Osteocyte (in vitro differentiated cells): ENCODE measurements at regions not wholly inside any gene's neighbourhood (a gene's known extent, or its start where the extent isn't known, plus 50 kb on each side); places are given as distances from the start of the nearest gene placed in this dataset.
"Not testable (repeated sequence)": the region's sequence is repeated elsewhere in the genome, so short reads cannot be mapped to it uniquely, and the experiment has no call there.

ENCODE experiments used
- DNase-seq: peaks from one replicate; pipeline ENCODE4 v3.0.0; 2021; ENCODE audit warnings: mixed read lengths; ENCODE audit not compliant: unreplicated experiment; ENCODE audit errors: extremely low spot score
- H3K27ac Mint-ChIP-seq: one replicate; pipeline ENCODE4 v1.8.0; 2021; ENCODE audit warnings: mild to moderate bottlenecking, mixed read lengths; ENCODE audit not compliant: unreplicated experiment
- H3K27me3 Mint-ChIP-seq: one replicate; pipeline ENCODE4 v1.8.0; 2021; ENCODE audit warnings: mixed read lengths; ENCODE audit not compliant: unreplicated experiment
- H3K36me3 Mint-ChIP-seq: one replicate; pipeline ENCODE4 v1.8.0; 2021; ENCODE audit warnings: mixed read lengths; ENCODE audit not compliant: unreplicated experiment
- H3K4me1 Mint-ChIP-seq: one replicate; pipeline ENCODE4 v1.8.0; 2021; ENCODE audit warnings: mixed read lengths; ENCODE audit not compliant: unreplicated experiment
- H3K4me3 Mint-ChIP-seq: one replicate; pipeline ENCODE4 v1.8.0; 2021; ENCODE audit warnings: mild to moderate bottlenecking, moderate library complexity, mixed read lengths; ENCODE audit not compliant: unreplicated experiment
- H3K9me3 Mint-ChIP-seq: one replicate; pipeline ENCODE4 v1.8.0; 2021; ENCODE audit warnings: mixed read lengths; ENCODE audit not compliant: unreplicated experiment
- CTCF ChIP-seq: fragments of 200-600 bp; sonication (generic); IDR thresholded peaks from 2 replicates; pipeline ENCODE4 v1.5.0; 2021; ENCODE audit warnings: antibody characterized with exemption, mild to moderate bottlenecking, moderate library complexity

GRCh38 chr2:220747736-220748135 is 824.4 kb downstream of the EPHA4 start:
- Mint-ChIP-seq H3K4me3 (no peak overlapping the region), H3K27me3 (no peaks in the 10 kb centered on the region), H3K9me3 (peaks cover 7% of the 10 kb centered on the region), H3K36me3 (no peaks in the 10 kb centered on the region), H3K27ac (no peak overlapping the region), H3K4me1 (no peaks in the 10 kb centered on the region)
- DNase-seq: no peak
- TF ChIP-seq CTCF: no peak

- Mint-ChIP-seq H3K36me3 (no peaks in the 10 kb centered on the region), H3K4me3 (no peak overlapping the region), H3K27me3 (no peaks in the 10 kb centered on the region), H3K27ac (no peak overlapping the region), H3K9me3 (peaks cover 7% of the 10 kb centered on the region), H3K4me1 (no peaks in the 10 kb centered on the region)
- no peak for DNase-seq
- TF ChIP-seq CTCF: no peak
Measured at GRCh38 chr2:220748875-220749479, 823.1 kb downstream of the EPHA4 start.

GRCh38 chr2:220753486-220753885 is 818.6 kb downstream of the EPHA4 start:
- Mint-ChIP-seq H3K27ac (no peak overlapping the region), H3K4me1 (no peaks in the 10 kb centered on the region), H3K4me3 (no peak overlapping the region), H3K27me3 (no peaks in the 10 kb centered on the region), H3K9me3 (peaks cover 7% of the 10 kb centered on the region), H3K36me3 (no peaks in the 10 kb centered on the region)
- no peak for DNase-seq
- no peak for TF ChIP-seq CTCF

- Mint-ChIP-seq H3K27me3 (peaks cover 4% of the 10 kb centered on the region), H3K36me3 (no peaks in the 10 kb centered on the region), H3K27ac (no peak overlapping the region), H3K4me1 (no peaks in the 10 kb centered on the region), H3K9me3 (no peaks in the 10 kb centered on the region), H3K4me3 (no peak overlapping the region)
- no peak for DNase-seq
- no peak for TF ChIP-seq CTCF
Measured at GRCh38 chr2:220756653-220757052, 815.5 kb downstream of the EPHA4 start.

GRCh38 chr2:220758376-220758775 is 813.7 kb downstream of the EPHA4 start:
- H3K36me3 Mint-ChIP-seq, H3K27ac Mint-ChIP-seq, DNase-seq, H3K4me1 Mint-ChIP-seq, H3K9me3 Mint-ChIP-seq, H3K4me3 Mint-ChIP-seq: not testable (repeated sequence)
- H3K27me3 Mint-ChIP-seq: peaks cover 11% of the 10 kb centered on the region

GRCh38 chr2:220764171-220764570 is 807.9 kb downstream of the EPHA4 start:
- Mint-ChIP-seq H3K27ac (no peak overlapping the region), H3K4me3 (no peak overlapping the region), H3K9me3 (peaks cover 4% of the 10 kb centered on the region), H3K4me1 (no peaks in the 10 kb centered on the region), H3K27me3 (peaks cover 13% of the 10 kb centered on the region), H3K36me3 (no peaks in the 10 kb centered on the region)
- no peak for TF ChIP-seq CTCF
- DNase-seq: no peak
